Hepatocyte (in vitro differentiated cells): ENCODE measurements at regions not wholly inside any gene's neighbourhood (a gene's known extent, or its start where the extent isn't known, plus 50 kb on each side); places are given as distances from the start of the nearest gene placed in this dataset.

Experiments
- DNase-seq: peaks from one replicate; pipeline ENCODE4 v3.0.0-alpha.2; 2016; ENCODE audit warnings: low spot score
- H2AFZ ChIP-seq: fragments of 200-600 bp; sonication (generic); 2 replicates; pipeline ENCODE4 v1.6.0; 2016; ENCODE audit warnings: antibody characterized with exemption, mild to moderate bottlenecking
- H3K27ac ChIP-seq: fragments of 200-600 bp; sonication (generic); 2 replicates; pipeline ENCODE4 v1.5.1; 2016; ENCODE audit warnings: mild to moderate bottlenecking
- H3K27me3 ChIP-seq: fragments of 200-600 bp; sonication (generic); 2 replicates; pipeline ENCODE4 v1.6.1; 2016
- H3K36me3 ChIP-seq: fragments of 200-600 bp; sonication (generic); replicated peaks from 2 replicates; pipeline ENCODE4 v1.5.1; 2016; ENCODE audit warnings: low read depth; ENCODE audit not compliant: insufficient read depth
- H3K4me1 ChIP-seq: fragments of 200-600 bp; sonication (generic); 2 replicates; pipeline ENCODE4 v1.5.1; 2016; ENCODE audit warnings: mild to moderate bottlenecking, moderate library complexity; ENCODE audit not compliant: insufficient read depth
- H3K4me2 ChIP-seq: fragments of 200-600 bp; sonication (generic); 2 replicates; pipeline ENCODE4 v1.6.0; 2016
- H3K4me3 ChIP-seq: fragments of 200-600 bp; sonication (generic); 2 replicates; pipeline ENCODE4 v1.5.1; 2016; ENCODE audit warnings: mild to moderate bottlenecking
- H3K79me2 ChIP-seq: fragments of 200-600 bp; sonication (generic); 2 replicates; pipeline ENCODE4 v1.6.0; 2017; ENCODE audit warnings: mild to moderate bottlenecking
- H3K9me2 ChIP-seq: fragments of 200-600 bp; sonication (generic); replicated peaks from 2 replicates; pipeline ENCODE4 v1.6.0; 2017; ENCODE audit warnings: mild to moderate bottlenecking; ENCODE audit not compliant: insufficient read depth
- H3K9me3 ChIP-seq: fragments of 200-600 bp; sonication (generic); 2 replicates; pipeline ENCODE4 v1.5.1; 2016; ENCODE audit warnings: low read depth, mild to moderate bottlenecking
- H4K20me1 ChIP-seq: fragments of 200-600 bp; sonication (generic); 2 replicates; pipeline ENCODE4 v1.6.0; 2016; ENCODE audit warnings: mild to moderate bottlenecking; ENCODE audit not compliant: insufficient read depth, poor library complexity, severe bottlenecking
- CTCF ChIP-seq: fragments of 200-600 bp; sonication (generic); IDR thresholded peaks from 2 replicates; pipeline ENCODE4 v1.5.1; 2016; ENCODE audit warnings: antibody characterized with exemption, mild to moderate bottlenecking; ENCODE audit not compliant: poor library complexity
- EZH2 ChIP-seq: fragments of 200-600 bp; sonication (generic); IDR thresholded peaks from 2 replicates; pipeline ENCODE4 v1.6.1; 2016; ENCODE audit warnings: antibody characterized with exemption, mild to moderate bottlenecking, borderline replicate concordance
- EZH2phosphoT487 ChIP-seq: fragments of 200-600 bp; sonication (generic); IDR thresholded peaks from one replicate; pipeline ENCODE4 v1.6.1; 2018; ENCODE audit warnings: antibody characterized with exemption, mild to moderate bottlenecking, low read depth, moderate library complexity; ENCODE audit not compliant: unreplicated experiment, severe bottlenecking
- WGBS: methylation state at CpG from one replicate; pipeline ENCODE4 v1.1.6; 2016; ENCODE audit warnings: low lambda C conversion rate; ENCODE audit errors: missing lambda C conversion rate; 5-methylcytosine and 5-hydroxymethylcytosine counted together

- no peak overlapping the region for H3K4me2 ChIP-seq
- H3K4me3 ChIP-seq: no peak overlapping the region
- H3K9me2 ChIP-seq: no peaks in the 10 kb centered on the region
- H3K9me3 ChIP-seq: no peaks in the 10 kb centered on the region
- DNase-seq: no peak
- H3K27me3 ChIP-seq: no peaks in the 10 kb centered on the region
- H4K20me1 ChIP-seq: no peaks in the 10 kb centered on the region
- H3K79me2 ChIP-seq: no peaks in the 10 kb centered on the region
- H3K27ac ChIP-seq: no peak overlapping the region
- H3K4me1 ChIP-seq: no peaks in the 10 kb centered on the region
- no peaks in the 10 kb centered on the region for H3K36me3 ChIP-seq
- WGBS: 70% methylated on average over 7 of the region's 7 CpGs
- no peak for TF ChIP-seq EZH2phosphoT487
- TF ChIP-seq EZH2: no peak
- no peak for TF ChIP-seq CTCF
- no peak overlapping the region for H2AFZ ChIP-seq
These were observed 374.1 kb downstream of the LPIN1 start for GRCh38 chr2:12120281-12121150.

DNA sequence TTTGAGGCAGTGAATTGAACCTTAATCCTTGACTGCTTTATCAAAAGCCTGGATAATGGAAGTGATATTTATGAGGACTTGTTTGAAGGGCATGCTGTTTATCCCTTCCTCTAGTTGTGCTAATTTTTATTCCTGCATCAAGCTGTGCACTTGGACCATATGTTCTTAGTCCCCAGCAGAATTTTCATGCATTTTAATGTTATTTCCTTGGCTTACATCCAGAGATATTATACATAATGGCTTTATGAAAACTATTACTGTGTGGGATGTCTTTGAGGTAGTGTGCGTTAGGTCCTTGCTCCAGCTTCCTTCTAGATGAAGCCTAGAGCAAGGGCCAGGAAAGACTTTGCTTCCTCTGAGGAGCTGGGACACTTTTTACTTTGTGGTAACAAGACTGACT lies 378.4 kb downstream of the LPIN1 start:
- no peak for TF ChIP-seq CTCF
- no peak for TF ChIP-seq EZH2phosphoT487
- TF ChIP-seq EZH2: no peak
- no peaks in the 10 kb centered on the region for H3K36me3 ChIP-seq
- H4K20me1 ChIP-seq: no peaks in the 10 kb centered on the region
- H3K79me2 ChIP-seq: no peaks in the 10 kb centered on the region
- H3K27me3 ChIP-seq: no peaks in the 10 kb centered on the region
- H3K9me3 ChIP-seq: no peaks in the 10 kb centered on the region
- H2AFZ ChIP-seq: no peak overlapping the region
- no peak overlapping the region for H3K27ac ChIP-seq
- no peaks in the 10 kb centered on the region for H3K4me1 ChIP-seq
- no peaks in the 10 kb centered on the region for H3K9me2 ChIP-seq
- H3K4me3 ChIP-seq: no peak overlapping the region
- no peak overlapping the region for H3K4me2 ChIP-seq
- 94% methylated on average over 1 of the region's 1 CpG for WGBS
- DNase-seq: no peak

GRCh38 chr2:12126318-12126717 lies 379.9 kb downstream of the LPIN1 start:
- Histone ChIP-seq H4K20me1 (no peaks in the 10 kb centered on the region), H3K4me3 (no peak overlapping the region), H3K27me3 (no peaks in the 10 kb centered on the region), H3K4me2 (no peak overlapping the region), H2AFZ (no peak overlapping the region), H3K4me1 (no peaks in the 10 kb centered on the region), H3K36me3 (no peaks in the 10 kb centered on the region), H3K9me2 (no peaks in the 10 kb centered on the region), H3K27ac (no peak overlapping the region), H3K79me2 (no peaks in the 10 kb centered on the region), H3K9me3 (no peaks in the 10 kb centered on the region)
- no peak for DNase-seq
- TF ChIP-seq EZH2phosphoT487 (no peak), CTCF (no peak), EZH2 (no peak)
- WGBS: 73% methylated on average over 3 of the region's 3 CpGs
